ENCODE measurements at regions not wholly inside any gene's neighbourhood (a gene's known extent, or its start where the extent isn't known, plus 50 kb on each side); places are given as distances from the start of the nearest gene placed in this dataset.

DNA sequence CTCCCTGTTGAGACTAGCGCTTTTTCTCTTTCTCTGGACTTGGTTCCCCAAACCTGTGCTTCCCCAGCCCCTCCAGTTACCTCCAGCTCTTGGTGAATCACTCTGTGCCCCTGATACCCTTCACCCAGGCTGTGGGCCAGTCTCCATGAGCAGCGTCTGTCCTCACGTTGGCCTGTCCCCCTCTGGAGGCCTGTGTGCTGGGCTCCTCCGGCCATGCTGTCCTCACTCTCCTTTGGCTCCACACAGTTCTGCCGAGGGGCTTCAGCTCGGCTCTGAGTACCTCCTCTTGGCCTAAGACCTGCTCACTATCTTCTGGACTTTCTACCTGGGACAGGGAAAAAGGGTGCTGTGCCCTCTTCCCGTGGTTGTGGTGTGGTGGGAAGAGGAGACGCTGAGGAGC is 140.2 kb upstream of the TNS3 start:
- TF ChIP-seq, protein P1, sequence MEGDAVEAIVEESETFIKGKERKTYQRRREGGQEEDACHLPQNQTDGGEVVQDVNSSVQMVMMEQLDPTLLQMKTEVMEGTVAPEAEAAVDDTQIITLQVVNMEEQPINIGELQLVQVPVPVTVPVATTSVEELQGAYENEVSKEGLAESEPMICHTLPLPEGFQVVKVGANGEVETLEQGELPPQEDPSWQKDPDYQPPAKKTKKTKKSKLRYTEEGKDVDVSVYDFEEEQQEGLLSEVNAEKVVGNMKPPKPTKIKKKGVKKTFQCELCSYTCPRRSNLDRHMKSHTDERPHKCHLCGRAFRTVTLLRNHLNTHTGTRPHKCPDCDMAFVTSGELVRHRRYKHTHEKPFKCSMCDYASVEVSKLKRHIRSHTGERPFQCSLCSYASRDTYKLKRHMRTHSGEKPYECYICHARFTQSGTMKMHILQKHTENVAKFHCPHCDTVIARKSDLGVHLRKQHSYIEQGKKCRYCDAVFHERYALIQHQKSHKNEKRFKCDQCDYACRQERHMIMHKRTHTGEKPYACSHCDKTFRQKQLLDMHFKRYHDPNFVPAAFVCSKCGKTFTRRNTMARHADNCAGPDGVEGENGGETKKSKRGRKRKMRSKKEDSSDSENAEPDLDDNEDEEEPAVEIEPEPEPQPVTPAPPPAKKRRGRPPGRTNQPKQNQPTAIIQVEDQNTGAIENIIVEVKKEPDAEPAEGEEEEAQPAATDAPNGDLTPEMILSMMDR (IDR thresholded peaks at IDR 0.05; ENCODE audit: low read length) = no peak
- no peak for TF ChIP-seq EZH2 (IDR thresholded peaks at IDR 0.05; ENCODE audit: borderline replicate concordance, low read length)

Measured in OCI-LY1 (cell line).